HG02798 (cell line): ENCODE measurements at regions not wholly inside any gene's neighbourhood (a gene's known extent, or its start where the extent isn't known, plus 50 kb on each side); places are given as distances from the start of the nearest gene placed in this dataset.
"Not testable (repeated sequence)": the region's sequence is repeated elsewhere in the genome, so short reads cannot be mapped to it uniquely, and the experiment has no call there.

Experiments
- ATAC-seq: cut with Tn5 transposase; IDR thresholded peaks from one replicate; pipeline ENCODE4 v1.9.1; 2021; ENCODE audit warnings: mild to moderate bottlenecking; ENCODE audit not compliant: unreplicated experiment, poor library complexity

GRCh38 chr4:19033816-19034733 is 1012.5 kb upstream of the LCORL start:
- ATAC-seq = no peak

GRCh38 chr4:19030536-19030935 is 1009.0 kb upstream of the LCORL start:
- ATAC-seq = no peak

GRCh38 chr4:19030048-19030447 is 1008.5 kb upstream of the LCORL start:
- no peak for ATAC-seq

GRCh38 chr4:19026281-19026680 is 1004.7 kb upstream of the LCORL start:
- no peak for ATAC-seq

- no peak for ATAC-seq
These were observed 1003.5 kb upstream of the LCORL start for GRCh38 chr4:19025031-19025430.

- no peak for ATAC-seq
These were observed 1002.5 kb upstream of the LCORL start for GRCh38 chr4:19024047-19024446.

GRCh38 chr4:19021617-19022016 is 1000.1 kb upstream of the LCORL start:
- ATAC-seq = no peak

- not testable (repeated sequence) for ATAC-seq
These were observed 995.0 kb upstream of the LCORL start for GRCh38 chr4:19016550-19016949.

GRCh38 chr4:19014594-19014993 is 993.0 kb upstream of the LCORL start:
- ATAC-seq = no peak

- ATAC-seq = no peak
These were observed 989.2 kb upstream of the LCORL start for GRCh38 chr4:19010761-19011160.

- no peak for ATAC-seq
These were observed 988.3 kb upstream of the LCORL start for GRCh38 chr4:19009881-19010280.

GRCh38 chr4:19005211-19005610 is 983.7 kb upstream of the LCORL start:
- ATAC-seq = no peak

GRCh38 chr4:19002170-19002569 is 980.6 kb upstream of the LCORL start:
- no peak for ATAC-seq

- ATAC-seq = no peak
These were observed 978.0 kb upstream of the LCORL start for GRCh38 chr4:18999595-18999994.

GRCh38 chr4:18981234-18981615 is 959.7 kb upstream of the LCORL start:
- ATAC-seq = no peak

GRCh38 chr4:18980516-18981233 is 959.1 kb upstream of the LCORL start:
- peak; percentile 77 for ATAC-seq

- ATAC-seq = no peak
These were observed 955.3 kb upstream of the LCORL start for GRCh38 chr4:18976884-18977283.

GRCh38 chr4:18975916-18976808 is 954.6 kb upstream of the LCORL start:
- ATAC-seq = no peak

- no peak for ATAC-seq
These were observed 951.7 kb upstream of the LCORL start for GRCh38 chr4:18973296-18973695.

GRCh38 chr4:18961879-18962278 is 940.3 kb upstream of the LCORL start:
- no peak for ATAC-seq

GRCh38 chr4:18961266-18961665 is 939.7 kb upstream of the LCORL start:
- no peak for ATAC-seq
